ENCODE measurements at regions not wholly inside any gene's neighbourhood (a gene's known extent, or its start where the extent isn't known, plus 50 kb on each side); places are given as distances from the start of the nearest gene placed in this dataset.

- ATAC-seq (no peak), DNase-seq (ENCODE audit: low spot score) (no peak)
- H3K27me3 ChIP-seq (ENCODE audit: insufficient read depth) = no peaks in the 10 kb centered on the region
- no peak overlapping the region for H3K27ac ChIP-seq (ENCODE audit: low read depth)
- H3K4me1 ChIP-seq (ENCODE audit: insufficient read depth) = no peaks in the 10 kb centered on the region
- Mint-ChIP-seq H3K27me3 (ENCODE audit: insufficient read depth, low read depth, poor library complexity) (no peaks in the 10 kb centered on the region), H3K4me1 (no peaks in the 10 kb centered on the region), H3K9me3 (no peaks in the 10 kb centered on the region), H3K27ac (no peak overlapping the region), H3K36me3 (ENCODE audit: low read depth) (no peaks in the 10 kb centered on the region; the same call in 2 of the 3 replicates), H3K4me3 (no peak overlapping the region)
- H3K9me2 ChIP-seq (ENCODE audit: insufficient read depth) = peaks cover 8% of the 10 kb centered on the region
- no peaks in the 10 kb centered on the region for H4K20me1 ChIP-seq (replicated peaks; ENCODE audit: insufficient read depth)
- H2AFZ ChIP-seq = no peak overlapping the region
- TF ChIP-seq ZNF114 (CRISPR knock-in tag; IDR thresholded peaks at IDR 0.05) = no peak
- TF ChIP-seq REST (IDR thresholded peaks at IDR 0.05; ENCODE audit: unreplicated experiment) = no peak
- TF ChIP-seq POLR2AphosphoS5 (IDR thresholded peaks at IDR 0.05; ENCODE audit: low read depth) = no peak
- TF ChIP-seq ETS1 (IDR thresholded peaks at IDR 0.05) = no peak
- TF ChIP-seq JUNB (IDR thresholded peaks at IDR 0.05; ENCODE audit: unreplicated experiment) = no peak
- TF ChIP-seq CTCF (conservative IDR thresholded peaks at IDR 0.05; ENCODE audit: low read depth in 2 of 2) = no peak
- TF ChIP-seq ZNF331 (CRISPR knock-in tag; IDR thresholded peaks at IDR 0.05; ENCODE audit: low read depth) = no peak
- TF ChIP-seq EZH2phosphoT487 (IDR thresholded peaks at IDR 0.05; ENCODE audit: unreplicated experiment) = no peak
- TF ChIP-seq CREB1 (CRISPR knock-in tag; IDR thresholded peaks at IDR 0.05; ENCODE audit: low read depth) = no peak
- no peak for TF ChIP-seq NANOG (IDR thresholded peaks at IDR 0.05; ENCODE audit: borderline replicate concordance)
- no peak for TF ChIP-seq EZH2 (IDR thresholded peaks at IDR 0.05; ENCODE audit: low read depth, unreplicated experiment)
- no peak for TF ChIP-seq ZNF462 (CRISPR knock-in tag; IDR thresholded peaks at IDR 0.05)
- TF ChIP-seq STAT1 (IDR thresholded peaks at IDR 0.05; ENCODE audit: unreplicated experiment) = no peak
- H3F3A ChIP-seq (replicated peaks; ENCODE audit: low read depth) = no peaks in the 10 kb centered on the region
- no peaks in the 10 kb centered on the region for H3K79me2 ChIP-seq (replicated peaks; ENCODE audit: insufficient read depth)
- H3K36me3 ChIP-seq (ENCODE audit: insufficient read depth) = no peaks in the 10 kb centered on the region
- H3K4me3 ChIP-seq = no peak overlapping the region
- no peak overlapping the region for H3K4me2 ChIP-seq
Measured at GRCh38 chr18:55161916-55162315, 202.7 kb upstream of the CCDC68 start.
